Stimulated activated CD4-positive, alpha-beta T cell treated with anti-CD3 and anti-CD28 coated beads, Interleukin-1b, Interleukin-23, amount 100 ng/mL, for 24 hours (primary cell): ENCODE measurements at regions not wholly inside any gene's neighbourhood (a gene's known extent, or its start where the extent isn't known, plus 50 kb on each side); places are given as distances from the start of the nearest gene placed in this dataset.

Experiments used
- DNase-seq, 4 experiments: peaks; one replicate each; pipeline ENCODE4 v3.0.0-alpha.2; 2020; ENCODE audit warnings: low read depth in 4 of 4, low spot score in 1 of 4

DNA sequence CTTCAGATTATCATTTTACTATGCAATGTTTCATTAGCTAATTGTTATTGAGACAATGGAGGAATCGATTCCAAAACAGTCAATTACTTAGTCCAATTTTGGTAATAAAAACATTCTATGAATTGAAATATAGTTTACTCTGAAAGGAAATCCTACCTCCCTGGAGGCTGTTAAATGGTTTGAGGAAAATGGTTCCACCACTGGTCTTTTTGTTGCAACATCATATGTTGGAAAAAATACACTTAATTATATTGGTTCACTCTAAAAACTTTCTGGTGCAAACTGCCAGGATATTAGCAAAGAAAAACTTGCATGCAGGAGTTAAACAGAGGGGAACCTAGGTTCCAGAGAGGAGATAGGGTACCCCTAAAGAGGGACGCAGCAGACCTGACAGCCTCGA lies 267.3 kb upstream of the LYZL1 start:
- no peak for DNase-seq

DNA sequence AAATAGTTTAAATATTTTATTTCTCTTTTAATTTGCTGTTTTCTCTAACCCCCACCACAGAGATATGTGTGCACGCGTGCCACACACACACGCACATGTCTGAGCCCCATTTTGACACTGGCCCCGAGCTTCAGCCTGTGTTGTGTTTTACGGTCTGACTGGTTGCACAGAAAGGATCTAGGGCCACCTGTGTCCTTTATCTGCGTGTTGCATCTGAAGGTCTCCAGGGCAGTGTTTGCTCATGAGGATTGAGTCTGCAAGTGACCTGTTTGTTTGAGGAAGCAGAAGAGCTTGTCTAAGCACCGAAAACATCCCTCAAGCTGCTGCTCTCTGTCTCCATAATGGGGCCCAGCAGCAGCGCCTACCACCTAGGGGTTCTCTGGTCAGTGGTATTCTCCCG lies 266.4 kb upstream of the LYZL1 start:
- no peak for DNase-seq

DNA sequence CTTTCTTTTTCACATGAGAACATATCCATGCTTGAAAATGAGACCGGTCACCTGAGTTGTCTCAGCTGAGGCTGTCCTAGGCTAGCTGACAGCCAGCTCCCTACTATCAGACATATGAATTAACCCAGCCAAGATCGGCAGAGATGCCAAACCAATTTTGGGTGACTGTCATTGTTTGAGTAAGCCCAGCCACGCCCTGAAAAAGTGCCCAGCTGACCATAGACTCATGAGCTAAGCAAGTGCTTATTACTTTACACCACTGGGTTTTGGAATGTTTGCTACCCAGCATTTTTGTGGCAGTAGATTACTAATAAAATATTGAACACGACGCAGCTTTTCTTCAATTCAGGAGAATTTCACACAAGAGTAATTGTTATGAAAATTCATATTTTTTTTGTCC lies 265.2 kb upstream of the LYZL1 start:
- no peak for DNase-seq

DNA sequence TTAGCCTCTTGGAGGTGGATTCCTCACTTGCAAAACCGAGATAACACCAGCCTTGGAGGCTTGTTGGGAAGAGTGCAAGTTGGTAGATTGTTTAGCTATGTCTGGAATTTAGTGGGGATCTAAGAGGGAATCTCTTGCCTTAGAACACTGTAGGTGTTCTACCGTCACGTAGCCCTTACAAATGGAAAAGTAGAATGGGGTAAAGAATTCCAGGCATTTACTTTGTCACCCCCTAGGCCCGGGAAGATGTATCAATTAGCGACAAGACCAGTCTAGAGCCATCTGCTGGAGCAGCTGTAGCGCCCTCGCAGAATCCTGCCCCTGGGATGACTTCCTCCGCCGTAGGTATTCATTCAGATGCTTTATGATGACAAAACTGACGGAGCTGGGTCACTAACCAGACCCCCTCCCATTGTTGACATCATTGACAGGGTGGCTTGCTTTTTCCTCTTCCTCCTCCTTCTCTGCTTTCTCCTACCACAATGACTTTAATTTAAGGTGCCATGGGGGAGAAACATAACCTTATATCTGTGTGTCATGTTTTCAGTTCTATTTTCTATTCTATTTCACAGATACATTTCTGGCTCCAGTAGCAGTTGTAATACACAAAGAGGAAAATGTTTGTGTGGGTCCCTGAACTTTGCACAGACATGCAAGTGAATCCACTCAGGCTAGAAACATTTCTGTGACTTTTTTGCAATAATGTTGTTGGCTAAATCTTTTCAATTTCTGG lies 262.6 kb upstream of the LYZL1 start:
- no peak for DNase-seq

DNA sequence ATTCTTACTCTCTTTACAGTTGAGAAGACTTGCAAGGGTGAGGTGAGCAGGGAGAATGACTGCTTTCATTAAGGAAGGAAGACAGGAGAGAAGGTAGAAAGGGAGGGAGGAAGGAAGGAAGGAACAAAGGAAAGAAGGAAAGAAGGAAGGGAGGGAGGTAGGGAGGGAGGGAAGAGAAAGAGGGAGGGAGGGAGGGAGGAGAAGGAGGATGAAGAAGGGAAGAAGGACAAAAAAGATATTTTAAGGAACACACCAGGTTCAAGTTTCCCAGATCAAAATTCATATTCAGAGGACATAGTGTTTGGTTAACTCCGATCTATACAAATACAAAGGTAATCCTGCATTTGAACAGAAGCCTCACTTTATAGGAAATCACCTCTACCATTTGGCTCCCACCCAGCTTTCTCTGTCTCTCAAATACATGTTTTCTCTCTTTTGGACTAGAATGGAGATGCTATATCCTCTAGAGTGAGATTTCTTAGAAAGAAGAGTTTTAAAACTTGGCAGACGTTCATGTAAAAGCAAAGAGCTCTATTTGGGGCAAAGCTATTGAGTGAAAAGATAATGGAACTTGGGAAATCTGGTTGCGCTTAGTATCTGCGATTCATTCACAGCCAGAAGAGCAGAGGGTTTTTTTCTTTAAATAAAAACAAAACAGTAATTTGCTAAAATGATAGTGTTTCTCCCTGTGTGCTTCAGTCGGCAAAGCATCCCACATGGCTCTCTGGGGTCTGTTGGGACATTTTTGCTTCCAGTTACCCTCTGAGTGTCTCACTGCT lies 261.9 kb upstream of the LYZL1 start:
- no peak for DNase-seq

DNA sequence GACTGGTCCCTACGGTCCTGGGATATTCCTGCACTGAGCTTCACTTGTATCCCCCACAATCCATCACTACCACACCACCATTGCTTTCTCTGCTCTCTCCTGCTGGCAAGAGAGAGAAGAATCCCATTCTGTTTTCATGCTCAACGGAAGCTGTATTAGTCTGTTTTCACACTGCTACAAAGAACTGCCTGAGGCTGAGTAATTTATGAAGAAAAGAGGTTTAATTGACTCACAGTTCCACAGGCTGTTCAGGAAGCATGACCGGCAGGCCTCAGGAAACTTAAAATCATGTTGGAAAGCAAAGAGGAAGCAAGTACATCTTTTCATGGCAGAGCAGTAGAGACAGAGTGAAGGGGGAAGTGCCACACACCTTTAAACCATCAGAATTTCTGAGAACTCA lies 260.4 kb upstream of the LYZL1 start:
- no peak for DNase-seq

DNA sequence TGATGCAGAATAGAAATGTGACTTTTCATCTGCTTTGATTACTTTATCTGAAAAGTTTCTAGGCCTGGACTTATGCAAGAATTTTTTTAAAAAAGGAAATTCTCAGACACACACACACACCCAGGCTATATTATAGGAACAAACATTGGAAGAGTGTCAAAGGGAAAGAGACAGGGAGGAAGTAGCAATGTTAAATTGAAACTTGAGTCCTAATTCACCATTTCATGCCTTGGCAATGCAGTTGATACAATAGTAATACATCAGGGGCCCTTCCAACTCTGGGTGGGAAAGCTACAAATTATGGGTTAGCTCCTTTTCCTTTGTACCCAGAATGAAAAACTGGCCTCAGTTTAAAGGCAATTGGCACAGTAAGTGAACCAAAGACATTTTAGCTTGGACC lies 258.0 kb upstream of the LYZL1 start:
- no peak for DNase-seq

DNA sequence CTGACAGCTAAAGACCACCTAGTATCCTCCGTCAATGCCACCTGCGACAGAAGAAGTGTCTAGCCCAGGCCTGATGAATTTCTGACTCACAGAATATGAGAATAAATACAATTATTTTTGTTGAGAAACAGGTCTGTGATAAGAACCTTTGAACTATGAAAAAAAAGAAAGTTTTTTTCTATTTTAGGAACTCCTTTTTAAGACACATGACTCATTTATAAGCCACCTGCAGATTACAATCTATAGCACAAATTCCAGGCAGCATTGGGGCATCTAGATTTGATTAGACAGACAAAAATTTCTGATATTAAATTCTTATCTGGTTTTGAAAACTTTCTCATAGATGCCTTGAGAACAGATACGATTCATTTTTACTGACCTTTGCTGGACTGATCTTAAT lies 256.7 kb upstream of the LYZL1 start:
- no peak for DNase-seq

DNA sequence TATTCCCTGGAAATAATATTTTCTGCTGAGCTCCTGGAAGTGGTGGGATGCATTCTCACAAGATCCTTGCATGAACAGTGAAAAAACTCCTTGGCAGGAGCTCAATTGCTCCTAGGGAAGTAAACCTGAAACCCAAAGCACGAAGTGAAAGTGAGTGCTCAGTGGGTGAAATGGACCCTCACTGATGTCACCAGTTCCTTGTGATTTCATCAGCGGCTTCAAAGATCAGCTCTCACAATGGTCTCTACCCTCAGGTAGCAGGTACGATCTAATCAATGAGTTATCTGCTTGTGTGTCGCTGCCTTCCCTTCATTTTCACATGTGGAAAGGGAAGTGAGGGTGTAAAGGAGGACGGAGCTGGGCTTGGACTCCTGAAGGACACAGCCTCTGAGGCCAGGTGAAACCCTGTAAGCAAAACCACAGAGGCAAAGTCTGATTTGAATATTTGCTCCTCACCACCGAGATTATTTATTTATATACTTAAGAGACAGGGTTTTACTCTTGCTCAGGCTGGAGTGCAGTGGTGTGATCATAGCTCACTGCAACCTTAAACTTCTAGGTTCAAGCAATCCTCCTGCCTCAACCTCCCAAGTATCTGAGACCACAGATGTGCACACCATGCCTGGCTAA lies 255.4 kb upstream of the LYZL1 start:
- DNase-seq: no peak

DNA sequence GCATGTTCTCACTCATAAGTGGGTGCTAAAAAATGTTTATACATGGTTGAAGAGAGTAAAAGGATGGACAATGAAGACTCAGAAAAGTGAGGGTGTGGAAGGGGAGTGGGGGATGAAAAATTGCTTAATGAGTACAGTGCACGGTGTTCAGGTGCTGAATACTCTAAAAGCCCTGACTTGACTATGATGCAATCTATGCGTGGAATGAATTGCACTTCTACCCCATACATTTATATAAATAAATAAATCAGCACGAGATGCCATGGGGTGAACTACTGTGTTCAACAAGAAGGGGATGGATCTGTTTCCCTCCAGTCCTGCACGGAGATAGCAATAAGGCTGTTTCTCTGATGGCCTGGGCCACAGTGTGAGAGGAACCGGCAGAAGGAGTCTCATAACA lies 254.3 kb upstream of the LYZL1 start:
- DNase-seq: no peak

DNA sequence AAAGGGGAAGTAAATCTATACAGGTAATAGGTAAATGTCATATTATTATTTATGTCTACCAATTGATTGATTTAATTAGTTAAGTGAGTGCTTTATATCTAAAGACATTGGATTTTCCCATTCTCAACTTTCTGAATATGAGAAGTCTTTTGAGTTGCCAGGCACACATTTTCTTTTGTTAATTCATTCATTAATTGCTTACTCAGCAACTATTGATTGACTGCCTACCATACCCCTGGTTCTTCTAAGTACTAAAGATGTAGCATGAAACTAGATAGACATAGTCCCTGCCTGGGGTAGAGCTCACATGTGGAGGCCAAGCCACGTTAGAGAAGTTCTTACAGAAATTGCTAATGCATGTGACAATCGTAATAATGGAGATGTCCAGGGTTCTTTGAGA lies 253.1 kb upstream of the LYZL1 start:
- DNase-seq: no peak

DNA sequence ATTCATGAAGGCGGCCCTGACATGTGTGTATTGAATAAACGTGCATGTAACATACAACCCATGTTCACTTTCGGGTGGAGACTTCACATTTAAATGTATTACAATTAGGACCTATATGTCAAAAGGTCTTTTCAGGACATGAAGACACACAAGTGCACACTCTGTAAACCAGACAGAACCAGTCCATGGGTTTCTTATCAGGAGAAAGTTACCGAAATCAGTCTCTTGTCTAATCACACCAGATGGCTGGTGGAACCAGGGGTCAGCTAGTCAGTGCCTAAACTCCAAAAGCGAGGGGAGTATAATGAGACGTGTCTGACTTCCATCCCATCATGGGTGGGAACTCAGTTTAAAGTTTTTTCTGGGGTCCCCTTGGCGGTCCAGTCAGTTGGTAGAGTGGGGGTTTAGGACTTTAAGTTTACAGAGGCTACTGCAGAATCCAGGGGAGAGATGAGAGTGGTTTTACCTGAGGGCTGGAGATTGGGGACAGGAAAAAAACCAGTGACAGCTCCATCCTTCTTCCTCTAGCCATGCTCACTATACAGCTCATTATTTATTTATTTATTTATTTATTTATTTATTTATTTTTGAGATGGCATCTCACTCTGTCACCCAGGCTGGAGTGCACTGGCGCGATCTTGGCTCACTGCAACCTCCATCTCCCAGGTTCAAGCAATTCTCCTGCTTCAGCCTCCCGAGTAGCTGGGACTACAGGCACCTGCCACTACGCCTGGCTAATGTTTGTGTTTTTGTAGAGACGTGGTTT lies 251.3 kb upstream of the LYZL1 start:
- no peak for DNase-seq

DNA sequence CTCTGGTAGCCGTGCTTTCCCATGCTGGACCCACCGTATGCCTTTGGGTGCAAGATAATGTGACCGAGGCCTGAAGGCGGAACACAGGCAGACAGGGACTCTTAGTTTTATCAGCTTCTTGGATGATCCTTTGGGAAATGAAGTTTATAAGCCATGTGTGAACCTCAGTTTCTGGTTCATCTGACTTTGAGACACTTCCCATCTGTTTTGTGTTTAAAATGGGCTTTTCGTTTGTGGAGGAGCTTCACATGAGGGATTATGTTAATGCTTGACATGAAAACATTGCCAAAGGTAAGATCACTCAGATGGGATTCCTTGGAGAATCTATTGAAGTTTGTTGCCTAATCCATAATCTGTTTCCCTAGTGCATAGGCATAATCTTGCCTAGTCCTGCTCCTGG lies 249.8 kb upstream of the LYZL1 start:
- no peak for DNase-seq

DNA sequence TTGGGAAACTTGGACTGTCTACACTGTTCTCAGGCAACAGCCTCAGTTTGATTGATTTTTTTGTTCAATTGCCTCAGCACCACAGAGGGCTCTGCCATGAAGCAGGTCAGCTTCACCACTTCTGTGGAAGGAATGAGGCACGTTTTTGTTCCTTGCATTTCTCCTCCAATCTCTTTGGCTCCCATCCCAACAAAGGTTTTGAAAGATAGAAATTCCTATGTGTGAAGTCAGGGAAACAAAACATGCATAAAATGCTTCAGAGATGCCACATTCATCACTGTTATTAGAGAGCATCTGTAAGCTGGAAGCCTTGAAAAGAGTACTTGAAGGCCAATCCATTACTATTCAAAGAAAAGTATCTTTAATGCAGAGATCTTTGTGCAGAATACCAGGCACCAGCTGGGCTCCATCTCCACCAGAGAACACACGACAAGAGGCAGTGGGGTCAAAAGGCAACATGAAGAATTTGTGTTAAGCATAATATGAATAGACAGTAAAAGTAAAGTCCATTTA lies 249.1 kb upstream of the LYZL1 start:
- DNase-seq: no peak

DNA sequence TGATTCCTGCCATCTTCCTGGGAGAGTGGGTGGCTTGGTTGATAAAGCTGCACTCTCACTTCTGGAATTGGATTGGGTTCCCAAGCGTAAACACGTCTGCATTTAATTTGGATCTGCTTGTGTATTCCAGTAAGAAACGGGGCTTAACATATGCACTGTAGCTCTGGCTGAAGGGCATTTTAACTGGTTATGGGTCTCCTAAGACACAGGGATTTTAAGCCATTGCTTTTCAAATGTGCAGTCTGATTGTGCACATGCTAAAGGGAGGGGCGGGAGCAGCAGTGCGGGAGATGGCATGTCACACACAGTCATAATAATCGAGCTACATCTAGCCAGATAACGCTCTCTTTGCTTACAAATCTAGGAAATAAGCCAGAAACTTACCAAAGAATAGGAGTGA lies 247.3 kb upstream of the LYZL1 start:
- DNase-seq: no peak

DNA sequence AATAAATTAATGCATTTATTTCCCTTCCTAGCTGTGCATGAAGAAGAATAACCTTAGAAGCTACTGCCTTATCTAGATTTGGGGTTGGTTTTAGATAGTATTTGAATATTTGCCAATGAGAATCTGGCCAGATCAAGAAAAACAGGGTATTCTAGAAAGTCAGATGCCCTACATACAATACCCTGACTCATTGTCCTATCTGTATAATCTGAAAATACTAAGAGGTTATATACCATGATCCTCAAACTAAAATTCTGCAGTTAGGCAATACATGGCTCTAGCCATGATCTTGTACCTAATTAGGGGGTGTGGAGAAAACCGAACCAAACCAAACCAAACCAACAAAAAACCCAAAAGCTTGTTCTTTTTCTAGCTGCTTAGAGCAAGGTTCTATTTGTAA lies 240.4 kb upstream of the LYZL1 start:
- no peak for DNase-seq

DNA sequence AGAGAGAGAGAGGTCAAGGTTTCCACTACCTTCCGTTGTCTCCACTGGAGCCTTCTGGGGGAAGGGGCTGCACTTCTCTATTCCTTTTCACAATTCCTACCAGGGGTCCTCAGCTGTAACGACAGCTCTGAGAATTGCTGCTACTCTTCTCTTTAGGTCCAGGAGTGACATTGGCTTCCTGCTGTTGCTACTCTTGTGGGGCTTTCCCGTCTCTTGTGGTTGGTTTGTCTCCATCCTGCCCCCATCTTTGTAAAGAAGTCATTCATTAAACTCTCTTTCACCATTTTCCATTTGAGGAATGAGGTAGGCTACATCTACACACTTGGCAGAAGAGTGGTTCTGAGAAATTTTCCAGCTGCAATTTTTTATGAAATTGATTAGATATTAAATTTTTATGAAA lies 238.8 kb upstream of the LYZL1 start:
- no peak for DNase-seq

DNA sequence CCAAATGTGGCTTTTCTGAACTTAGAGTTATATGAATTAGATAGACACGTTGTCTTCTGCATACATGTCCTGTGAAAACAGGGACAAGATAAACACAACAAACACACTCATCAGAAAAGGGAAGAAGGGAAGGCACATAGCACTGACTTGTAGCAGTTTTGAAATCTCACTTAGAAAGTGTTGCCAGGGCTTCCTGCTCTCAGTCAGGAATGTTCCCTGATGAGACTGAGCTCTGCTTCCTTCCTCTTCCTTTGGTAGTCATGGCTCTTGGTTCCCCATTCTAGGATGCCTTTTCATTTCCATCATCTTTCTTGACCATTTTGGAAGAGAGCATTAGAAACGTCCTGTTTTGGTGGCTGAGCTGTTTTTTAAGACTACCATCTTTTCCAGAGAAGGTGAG lies 233.8 kb upstream of the LYZL1 start:
- no peak for DNase-seq

DNA sequence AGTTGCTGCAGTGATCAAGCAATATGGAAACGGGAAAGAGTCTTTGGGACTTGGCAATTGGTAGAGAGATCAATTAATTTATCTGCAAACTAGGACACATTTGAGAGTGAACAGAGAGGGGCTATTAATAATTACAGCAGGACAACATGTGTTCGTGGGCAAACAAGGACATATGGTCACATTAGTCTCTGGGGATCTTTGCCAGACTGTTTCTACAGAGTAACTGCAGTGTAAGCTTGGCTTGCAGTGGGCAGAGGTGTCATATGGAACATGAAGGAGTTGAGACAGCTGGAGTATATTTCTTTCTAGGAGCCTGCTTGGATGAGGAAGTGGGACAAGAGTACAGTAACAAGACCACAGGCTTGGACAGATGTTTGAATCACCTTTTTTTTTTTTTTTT lies 232.1 kb upstream of the LYZL1 start:
- no peak for DNase-seq

DNA sequence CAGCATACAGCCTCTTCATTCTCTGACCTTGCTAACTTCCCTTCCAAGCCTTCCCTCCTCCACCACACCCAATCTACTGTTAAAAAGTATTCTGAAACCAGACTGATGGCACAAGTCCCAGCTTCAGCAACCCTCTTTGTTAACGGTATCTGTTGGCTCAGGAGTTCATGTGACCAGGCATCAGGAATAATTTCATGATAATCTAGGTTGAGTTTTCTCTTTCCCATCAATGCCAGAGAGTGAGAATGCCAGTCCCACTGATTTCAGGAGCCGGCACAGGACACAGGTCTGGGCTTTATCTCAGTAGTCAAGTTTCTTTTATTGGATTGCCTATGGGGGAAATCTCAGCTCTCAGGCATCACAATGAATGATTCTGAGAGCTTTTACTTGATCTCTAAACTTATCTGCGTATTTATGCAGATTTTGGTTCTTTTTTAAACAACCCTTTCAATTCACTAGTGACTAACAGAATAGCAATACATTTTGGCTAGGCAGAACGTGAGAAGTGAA lies 231.0 kb upstream of the LYZL1 start:
- no peak for DNase-seq
